OCI-LY1 (cell line): ENCODE measurements at regions not wholly inside any gene's neighbourhood (a gene's known extent, or its start where the extent isn't known, plus 50 kb on each side); places are given as distances from the start of the nearest gene placed in this dataset.

Source experiments
- H2AFZ ChIP-seq: fragments of 200-600 bp; sonication (generic), shearing (Covaris generic); 2 replicates; pipeline ENCODE4 v1.6.0; 2014; ENCODE audit warnings: antibody characterized with exemption, mild to moderate bottlenecking, low read length
- H3F3A ChIP-seq: fragments of 200-600 bp; sonication (generic), shearing (Covaris generic); 2 replicates; pipeline ENCODE4 v1.6.0; 2014; ENCODE audit warnings: mild to moderate bottlenecking, antibody characterized with exemption, low read length, moderate library complexity; ENCODE audit not compliant: insufficient read depth
- H3K27ac ChIP-seq: fragments of 200-600 bp; sonication (generic); 2 replicates; pipeline ENCODE4 v1.5.1; 2014; ENCODE audit warnings: low read length, mixed run types, mild to moderate bottlenecking, low read depth; ENCODE audit not compliant: poor library complexity, severe bottlenecking
- H3K27me3 ChIP-seq: fragments of 200-600 bp; sonication (generic); 2 replicates; pipeline ENCODE4 v1.6.0; 2014; ENCODE audit warnings: antibody characterized with exemption, mild to moderate bottlenecking, low read length, moderate library complexity; ENCODE audit not compliant: insufficient read depth
- H3K36me3 ChIP-seq: fragments of 200-600 bp; sonication (generic); 2 replicates; pipeline ENCODE4 v1.6.1; 2014; ENCODE audit warnings: mild to moderate bottlenecking, antibody characterized with exemption, low read length, moderate library complexity, mixed read lengths; ENCODE audit not compliant: insufficient read depth
- H3K4me1 ChIP-seq: fragments of 200-600 bp; sonication (generic); 2 replicates; pipeline ENCODE4 v1.5.1; 2014; ENCODE audit warnings: mild to moderate bottlenecking, low read length, moderate library complexity; ENCODE audit not compliant: insufficient read depth, severe bottlenecking
- H3K4me2 ChIP-seq: fragments of 200-600 bp; sonication (generic), shearing (Covaris generic); 2 replicates; pipeline ENCODE4 v1.6.1; 2014; ENCODE audit warnings: low read length
- H3K4me3 ChIP-seq: fragments of 200-600 bp; sonication (generic); 2 replicates; pipeline ENCODE4 v1.5.1; 2014; ENCODE audit warnings: low read length, low read depth, mild to moderate bottlenecking, mixed read lengths; ENCODE audit not compliant: poor library complexity, severe bottlenecking
- H3K79me2 ChIP-seq: fragments of 200-600 bp; shearing (Covaris generic); 2 replicates; pipeline ENCODE4 v1.6.1; 2016; ENCODE audit warnings: mixed run types, low read length, mixed read lengths; ENCODE audit not compliant: insufficient read depth
- H3K9ac ChIP-seq: fragments of 200-600 bp; sonication (generic), shearing (Covaris generic); 2 replicates; pipeline ENCODE4 v1.6.1; 2014; ENCODE audit warnings: mild to moderate bottlenecking, low read length, mixed read lengths
- H3K9me2 ChIP-seq: fragments of 200-600 bp; sonication (generic), shearing (Covaris generic); 2 replicates; pipeline ENCODE4 v1.6.1; 2014; ENCODE audit warnings: low read depth, mild to moderate bottlenecking, low read length, mixed read lengths
- H3K9me3 ChIP-seq: fragments of 200-600 bp; shearing (Covaris generic); 2 replicates; pipeline ENCODE4 v1.6.1; 2014; ENCODE audit warnings: low read length, mixed read lengths
- H4K20me1 ChIP-seq: fragments of 200-600 bp; sonication (generic), shearing (Covaris generic); 2 replicates; pipeline ENCODE4 v1.6.0; 2016; ENCODE audit warnings: mild to moderate bottlenecking, low read length; ENCODE audit not compliant: insufficient read depth
- CTCF ChIP-seq: fragments of 200-600 bp; sonication (generic), shearing (Covaris generic); IDR thresholded peaks from 2 replicates; pipeline ENCODE4 v1.5.1; 2017; ENCODE audit warnings: mild to moderate bottlenecking, antibody characterized with exemption, low read length, moderate library complexity, mixed read lengths
- EZH2 ChIP-seq: fragments of 200-600 bp; sonication (generic), shearing (Covaris generic); IDR thresholded peaks from 2 replicates; pipeline ENCODE4 v1.8.0; 2017; ENCODE audit warnings: borderline replicate concordance, mixed run types, mild to moderate bottlenecking, antibody characterized with exemption, low read length, moderate library complexity, mixed read lengths

DNA sequence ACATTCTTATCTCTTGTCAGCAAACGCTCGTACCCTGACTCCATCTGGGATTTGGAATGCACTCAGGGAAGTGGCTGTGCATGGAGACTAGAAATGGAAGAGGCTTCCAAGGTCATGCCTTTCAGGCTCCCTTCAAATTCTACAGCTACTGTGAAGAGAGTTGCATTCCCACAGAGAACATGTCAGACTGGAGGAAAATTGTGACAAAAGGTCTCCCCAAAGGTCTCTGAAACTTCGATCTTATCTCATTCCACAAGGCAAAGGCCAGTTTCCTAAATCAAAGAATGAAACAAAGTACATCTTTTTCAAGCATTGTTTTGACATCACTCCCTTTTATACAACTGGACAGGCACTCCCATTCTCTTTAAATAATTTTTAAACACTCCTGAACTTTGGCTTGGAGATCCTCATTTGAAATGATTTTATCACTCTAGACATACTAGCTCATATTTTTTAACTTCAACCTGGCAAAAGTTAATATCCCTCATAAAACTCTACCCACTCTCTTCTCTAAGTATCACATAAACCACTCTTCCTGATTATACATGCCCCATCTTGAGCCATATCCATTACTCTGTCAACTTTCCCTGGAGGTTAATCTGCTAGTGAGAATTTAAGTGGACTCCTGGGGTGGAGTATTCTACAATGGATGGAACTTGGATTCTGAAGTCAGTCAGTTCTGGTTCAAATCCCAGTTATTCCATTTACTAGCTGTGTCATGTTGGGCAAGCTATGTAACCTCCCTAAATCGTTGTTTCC lies 218.1 kb upstream of the HMGA2 start:
- no peak for TF ChIP-seq EZH2
- Histone ChIP-seq H3F3A (no peaks in the 10 kb centered on the region), H3K4me2 (no peak overlapping the region)

GRCh38 chr12:65607401-65607841 lies 216.9 kb upstream of the HMGA2 start:
- Histone ChIP-seq H3K27me3 (no peaks in the 10 kb centered on the region), H3K27ac (no peak overlapping the region), H4K20me1 (no peaks in the 10 kb centered on the region)

More for the DNA sequence above, 218.1 kb upstream of the HMGA2 start:
- no peak overlapping the region for H3K4me3 ChIP-seq
- H3K36me3 ChIP-seq, result no peaks in the 10 kb centered on the region
- no peaks in the 10 kb centered on the region for H3K79me2 ChIP-seq
- no peaks in the 10 kb centered on the region for H3K27me3 ChIP-seq
- H3K9ac ChIP-seq, result no peak overlapping the region
- H2AFZ ChIP-seq, result no peak overlapping the region
- H4K20me1 ChIP-seq, result no peaks in the 10 kb centered on the region
- H3K9me3 ChIP-seq, result no peaks in the 10 kb centered on the region
- no peaks in the 10 kb centered on the region for H3K9me2 ChIP-seq
- H3K4me1 ChIP-seq, result no peaks in the 10 kb centered on the region
- no peak overlapping the region for H3K27ac ChIP-seq

GRCh38 chr12:65608319-65608916 lies 215.9 kb upstream of the HMGA2 start:
- Histone ChIP-seq H3K27ac (no peak overlapping the region), H3F3A (no peaks in the 10 kb centered on the region), H2AFZ (no peak overlapping the region), H4K20me1 (no peaks in the 10 kb centered on the region), H3K9ac (no peak overlapping the region), H3K36me3 (no peaks in the 10 kb centered on the region), H3K4me3 (no peak overlapping the region), H3K9me3 (no peaks in the 10 kb centered on the region), H3K4me2 (no peak overlapping the region), H3K9me2 (no peaks in the 10 kb centered on the region), H3K79me2 (no peaks in the 10 kb centered on the region), H3K27me3 (no peaks in the 10 kb centered on the region), H3K4me1 (no peaks in the 10 kb centered on the region)
- TF ChIP-seq CTCF, result no peak
- TF ChIP-seq EZH2, result no peak

More at GRCh38 chr12:65607401-65607841, 216.9 kb upstream of the HMGA2 start:
- H3K9me3 ChIP-seq, result no peaks in the 10 kb centered on the region
- no peaks in the 10 kb centered on the region for H3K79me2 ChIP-seq
- no peaks in the 10 kb centered on the region for H3K36me3 ChIP-seq
- TF ChIP-seq EZH2 (no peak), CTCF (no peak)
- H3K9me2 ChIP-seq, result no peaks in the 10 kb centered on the region
- no peak overlapping the region for H3K4me3 ChIP-seq
- H3K4me2 ChIP-seq, result no peak overlapping the region
- H3K9ac ChIP-seq, result no peak overlapping the region
- H3K4me1 ChIP-seq, result no peaks in the 10 kb centered on the region
- no peaks in the 10 kb centered on the region for H3F3A ChIP-seq
- H2AFZ ChIP-seq, result no peak overlapping the region
